HepG2 (cell line): ENCODE measurements at regions not wholly inside any gene's neighbourhood (a gene's known extent, or its start where the extent isn't known, plus 50 kb on each side); places are given as distances from the start of the nearest gene placed in this dataset.

ENCODE experiments used
- ATAC-seq: fragments of 200-7000 bp; cut with Tn5 transposase; 3 replicates; pipeline ENCODE4 v1.9.1; 2020; ENCODE audit warnings: mild to moderate bottlenecking, moderate library complexity
- BruUV-seq: library from RNA; stranded (reverse); fragments of 400-500 nt; replicated peaks from 2 replicates; lab custom pipeline; 2021; lab: Mats Ljungman, UMichigan
- CTCF ChIA-PET: fragments of 300-600 bp; formaldehyde crosslinking; extraction: SDS; loops from one replicate; lab custom pipeline; 2021; ENCODE audit warnings: low total read pairs, inconsistent platforms, low intra/inter-chr PET ratio; lab: Yijun Ruan, JAX
- POLR2A ChIA-PET: fragments of 350-600 bp; sonication (Branson Sonifier 250); formaldehyde crosslinking; loops from one replicate; lab custom pipeline; 2020; ENCODE audit warnings: antibody characterized with exemption, inconsistent platforms; lab: Yijun Ruan, JAX
- DNase-seq: peaks from one replicate; pipeline ENCODE4 v3.0.0-alpha.2; 2015; ENCODE audit warnings: low spot score
- FAIRE-seq: peaks from 3 replicates; lab custom pipeline; 2011; peaks lifted over from hg19 to GRCh38; lab: Jason Lieb, UNC
- H2AFZ ChIP-seq: one replicate; pipeline ENCODE4 v1.6.1; 2011; ENCODE audit warnings: low read length, inconsistent platforms
- H3K27ac ChIP-seq: fragments of 300-600 bp; 3 replicates; pipeline ENCODE4 v1.8.0; 2011; ENCODE audit warnings: mixed run types, mild to moderate bottlenecking, mixed read lengths, low read length, inconsistent platforms; ENCODE audit not compliant: insufficient read depth; ENCODE audit errors: extremely low read length
- H3K27me3 ChIP-seq, 2 experiments: fragments of 200-600 bp in 1 of 2; 2 replicates in 1 of 2; 3 replicates in 1 of 2; pipeline versions ENCODE4 v1.6.0 to v1.8.0; 2011; ENCODE audit warnings: low read length in 2 of 2, mild to moderate bottlenecking in 2 of 2, moderate library complexity in 2 of 2, inconsistent platforms in 1 of 2; ENCODE audit not compliant: insufficient read depth in 2 of 2, control insufficient read depth in 1 of 2
- H3K36me3 ChIP-seq, 2 experiments: fragments of 200-600 bp in 1 of 2; replicated peaks in 1 of 2; 2 replicates in 1 of 2; 3 replicates in 1 of 2; pipeline versions ENCODE4 v1.5.1 to v1.8.0; 2011; ENCODE audit warnings: low read length in 2 of 2, inconsistent platforms in 1 of 2; ENCODE audit not compliant: insufficient read depth in 2 of 2, control insufficient read depth in 1 of 2
- H3K4me1 ChIP-seq: 2 replicates; pipeline ENCODE4 v1.5.1; 2012; ENCODE audit warnings: low read length, inconsistent platforms; ENCODE audit not compliant: insufficient read depth
- H3K4me2 ChIP-seq: 2 replicates; pipeline ENCODE4 v1.6.0; 2011; ENCODE audit warnings: low read depth, low read length, inconsistent platforms
- H3K4me3 ChIP-seq, 3 experiments: fragments of 200-600 bp in 1 of 3; sonication (generic), shearing (Covaris generic) in 1 of 3; replicated peaks in 1 of 3; 2 replicates each; pipeline ENCODE4 v1.5.1; 2011 to 2016; ENCODE audit warnings: low read length in 3 of 3, inconsistent platforms in 2 of 3, low read depth in 2 of 3, mild to moderate bottlenecking in 2 of 3, control low read depth in 1 of 3, mixed read lengths in 1 of 3; ENCODE audit not compliant: insufficient read depth in 1 of 3
- H3K79me2 ChIP-seq: one replicate; pipeline ENCODE4 v1.6.1; 2011; ENCODE audit warnings: low read length, inconsistent platforms; ENCODE audit not compliant: insufficient read depth
- H3K9ac ChIP-seq: 2 replicates; pipeline ENCODE4 v1.6.0; 2011; ENCODE audit warnings: mild to moderate bottlenecking, low read depth, low read length, inconsistent platforms; ENCODE audit not compliant: insufficient read depth
- H3K9me3 ChIP-seq: 2 replicates; pipeline ENCODE4 v1.5.1; 2012; ENCODE audit warnings: mild to moderate bottlenecking, low read length
- H4K20me1 ChIP-seq: 2 replicates; pipeline ENCODE4 v1.6.0; 2011; ENCODE audit warnings: inconsistent platforms, mild to moderate bottlenecking, low read length, moderate library complexity; ENCODE audit not compliant: insufficient read depth
- DNMT1 ChIP-seq: sonication (generic); formaldehyde crosslinking; IDR thresholded peaks from 2 replicates; pipeline ENCODE4 v1.5.1; 2020; ENCODE audit warnings: mild to moderate bottlenecking, missing genetic modification reagents
- FOXJ3 ChIP-seq: sonication (generic); formaldehyde crosslinking; IDR thresholded peaks from 2 replicates; pipeline ENCODE4 v1.4.0; 2020; ENCODE audit warnings: missing genetic modification reagents, mild to moderate bottlenecking, borderline replicate concordance
- HMG20B ChIP-seq: conservative IDR thresholded peaks from 2 replicates; pipeline ENCODE4 v1.6.1; 2016; ENCODE audit warnings: missing genetic modification reagents, missing compliant biosample characterization
- RBAK ChIP-seq: sonication (generic); formaldehyde crosslinking; IDR thresholded peaks from 2 replicates; pipeline ENCODE4 v1.5.1; 2020; ENCODE audit warnings: mild to moderate bottlenecking, missing genetic modification reagents
- ZNF780A ChIP-seq: sonication (generic); formaldehyde crosslinking; IDR thresholded peaks from 2 replicates; pipeline ENCODE4 v1.8.0; 2022; ENCODE audit warnings: mild to moderate bottlenecking, missing genetic modification reagents, moderate library complexity
- WGBS: methylation state at CpG from one replicate; pipeline ENCODE4 v1.1.6; 2017; ENCODE audit warnings: low lambda C conversion rate; 5-methylcytosine and 5-hydroxymethylcytosine counted together
- in situ Hi-C: cut with HindIII; loops from 2 replicates; pipeline ENCODE4 v1.10.0; 2017; ENCODE audit warnings: low pct_unique_long_range_greater_than_20kb; ENCODE audit not compliant: extremely low pct_ligation_motif_present
- intact Hi-C: fragments of 100-400 bp; cut with micrococcal nuclease; formaldehyde crosslinking; loops from one replicate; pipeline ENCODE4 v1.10.0; 2022; ENCODE audit not compliant: unreplicated experiment
- TF ChIP-seq, protein P1 (sequence below): sonication (generic); formaldehyde crosslinking; IDR thresholded peaks from 2 replicates; pipeline ENCODE4 v1.4.0; 2020; ENCODE audit warnings: missing genetic modification reagents
- TF ChIP-seq, protein P2 (sequence below): sonication (generic); formaldehyde crosslinking; IDR thresholded peaks from 2 replicates; pipeline ENCODE4 v1.5.0; 2020; ENCODE audit warnings: missing genetic modification reagents, mild to moderate bottlenecking, borderline replicate concordance
- TF ChIP-seq, protein P3 (sequence below): sonication (generic); formaldehyde crosslinking; IDR thresholded peaks from 2 replicates; pipeline ENCODE4 v1.5.0; 2020; ENCODE audit warnings: mild to moderate bottlenecking, missing genetic modification reagents
- TF ChIP-seq, protein P4 (sequence below): sonication (generic); formaldehyde crosslinking; IDR thresholded peaks from 2 replicates; pipeline ENCODE4 v1.4.0; 2020; ENCODE audit warnings: mild to moderate bottlenecking, missing genetic modification reagents
- TF ChIP-seq, protein P5 (sequence below): sonication (generic); formaldehyde crosslinking; conservative IDR thresholded peaks from 2 replicates; pipeline ENCODE4 v1.4.0; 2020; ENCODE audit warnings: missing genetic modification reagents
- TF ChIP-seq, protein P6 (sequence below): sonication (generic); formaldehyde crosslinking; IDR thresholded peaks from 2 replicates; pipeline ENCODE4 v1.4.0; 2020; ENCODE audit warnings: mild to moderate bottlenecking, missing genetic modification reagents

DNA sequence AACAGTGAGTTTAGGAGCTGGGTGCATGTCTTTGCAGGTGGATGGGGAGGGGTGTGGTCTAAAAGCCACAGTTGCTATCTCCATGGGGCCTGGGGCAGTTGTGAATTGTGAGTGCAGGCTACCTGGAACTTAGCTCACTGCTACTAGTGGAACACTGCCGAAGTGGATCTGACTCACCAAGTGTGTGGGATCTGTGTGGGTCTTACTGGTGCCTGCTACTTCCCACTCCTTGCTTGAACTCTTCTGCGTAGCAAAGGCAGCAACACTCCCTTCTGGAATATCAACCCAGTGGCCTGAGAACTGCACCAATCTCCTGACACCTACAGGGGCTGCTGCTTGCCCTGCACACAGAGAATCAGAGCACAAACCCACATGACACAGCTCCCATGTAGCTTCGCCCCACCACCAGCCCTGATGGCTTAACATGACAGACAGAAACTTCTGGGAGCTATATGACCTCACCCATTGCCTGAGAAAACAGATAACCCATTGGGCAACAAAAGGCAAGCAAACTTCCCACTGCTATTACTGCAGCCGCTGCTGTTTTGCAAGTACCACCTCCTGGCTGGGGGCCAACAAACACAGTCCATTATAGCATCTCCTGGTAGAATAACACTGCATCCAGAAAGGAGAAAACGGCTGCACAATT, 455.1 kb upstream of the DDX18 start (continued):
- TF ChIP-seq, protein P1, sequence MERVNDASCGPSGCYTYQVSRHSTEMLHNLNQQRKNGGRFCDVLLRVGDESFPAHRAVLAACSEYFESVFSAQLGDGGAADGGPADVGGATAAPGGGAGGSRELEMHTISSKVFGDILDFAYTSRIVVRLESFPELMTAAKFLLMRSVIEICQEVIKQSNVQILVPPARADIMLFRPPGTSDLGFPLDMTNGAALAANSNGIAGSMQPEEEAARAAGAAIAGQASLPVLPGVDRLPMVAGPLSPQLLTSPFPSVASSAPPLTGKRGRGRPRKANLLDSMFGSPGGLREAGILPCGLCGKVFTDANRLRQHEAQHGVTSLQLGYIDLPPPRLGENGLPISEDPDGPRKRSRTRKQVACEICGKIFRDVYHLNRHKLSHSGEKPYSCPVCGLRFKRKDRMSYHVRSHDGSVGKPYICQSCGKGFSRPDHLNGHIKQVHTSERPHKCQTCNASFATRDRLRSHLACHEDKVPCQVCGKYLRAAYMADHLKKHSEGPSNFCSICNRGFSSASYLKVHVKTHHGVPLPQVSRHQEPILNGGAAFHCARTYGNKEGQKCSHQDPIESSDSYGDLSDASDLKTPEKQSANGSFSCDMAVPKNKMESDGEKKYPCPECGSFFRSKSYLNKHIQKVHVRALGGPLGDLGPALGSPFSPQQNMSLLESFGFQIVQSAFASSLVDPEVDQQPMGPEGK (CRISPR knock-in tag): no peak

DNA sequence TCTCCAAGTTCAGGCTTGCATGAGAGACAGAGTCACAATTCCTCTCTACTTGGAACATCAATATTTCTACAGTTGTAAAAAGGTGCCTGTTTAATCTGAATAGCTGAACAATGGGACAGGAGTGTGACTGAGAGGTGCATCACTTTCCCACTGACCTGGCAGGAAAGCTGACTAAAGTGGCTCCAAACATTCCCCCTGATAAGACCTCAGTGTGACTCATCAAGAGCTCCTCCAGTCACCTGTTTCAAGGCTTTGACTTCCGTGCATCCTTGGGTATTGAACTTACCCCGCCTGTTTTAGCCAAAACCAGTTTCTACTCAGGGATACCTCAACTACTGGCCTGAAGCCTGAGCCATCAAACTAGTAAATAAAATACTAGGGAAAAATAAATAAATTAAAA, 453.9 kb upstream of the DDX18 start:
- no peak overlapping the region for H3K9ac ChIP-seq
- H3K27me3 ChIP-seq: no peaks in the 10 kb centered on the region
- H2AFZ ChIP-seq: no peak overlapping the region
- no peaks in the 10 kb centered on the region for H3K36me3 ChIP-seq
- peaks cover 51% of the 10 kb centered on the region for H3K9me3 ChIP-seq
- no peak overlapping the region for H3K4me2 ChIP-seq
- POLR2A ChIA-PET: no interaction called here
- FAIRE-seq: no peak
- no TSS peak for BruUV-seq
- no peak overlapping the region for H3K27ac ChIP-seq
- in situ Hi-C loops (no loop called here), intact Hi-C loops (no loop called here)
- 0% methylated on average over 2 of the region's 2 CpGs for WGBS
- no peak for DNase-seq
- no peak for ATAC-seq
- no peaks in the 10 kb centered on the region for H3K79me2 ChIP-seq
- H3K4me3 ChIP-seq: no peak overlapping the region
- no peaks in the 10 kb centered on the region for H3K4me1 ChIP-seq
- CTCF ChIA-PET: no interaction called here
- H4K20me1 ChIP-seq: no peaks in the 10 kb centered on the region
- TF ChIP-seq FOXJ3 (CRISPR knock-in tag) (no peak), HMG20B (CRISPR knock-in tag) (no peak), ZNF780A (CRISPR knock-in tag) (no peak), DNMT1 (CRISPR knock-in tag) (no peak), RBAK (no peak)
- TF ChIP-seq, protein P2, sequence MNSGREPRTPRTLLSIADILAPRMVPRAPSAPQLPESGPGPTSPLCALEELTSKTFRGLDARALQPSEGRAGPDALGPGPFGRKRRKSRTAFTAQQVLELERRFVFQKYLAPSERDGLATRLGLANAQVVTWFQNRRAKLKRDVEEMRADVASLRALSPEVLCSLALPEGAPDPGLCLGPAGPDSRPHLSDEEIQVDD (CRISPR knock-in tag): no peak
- TF ChIP-seq, protein P3, sequence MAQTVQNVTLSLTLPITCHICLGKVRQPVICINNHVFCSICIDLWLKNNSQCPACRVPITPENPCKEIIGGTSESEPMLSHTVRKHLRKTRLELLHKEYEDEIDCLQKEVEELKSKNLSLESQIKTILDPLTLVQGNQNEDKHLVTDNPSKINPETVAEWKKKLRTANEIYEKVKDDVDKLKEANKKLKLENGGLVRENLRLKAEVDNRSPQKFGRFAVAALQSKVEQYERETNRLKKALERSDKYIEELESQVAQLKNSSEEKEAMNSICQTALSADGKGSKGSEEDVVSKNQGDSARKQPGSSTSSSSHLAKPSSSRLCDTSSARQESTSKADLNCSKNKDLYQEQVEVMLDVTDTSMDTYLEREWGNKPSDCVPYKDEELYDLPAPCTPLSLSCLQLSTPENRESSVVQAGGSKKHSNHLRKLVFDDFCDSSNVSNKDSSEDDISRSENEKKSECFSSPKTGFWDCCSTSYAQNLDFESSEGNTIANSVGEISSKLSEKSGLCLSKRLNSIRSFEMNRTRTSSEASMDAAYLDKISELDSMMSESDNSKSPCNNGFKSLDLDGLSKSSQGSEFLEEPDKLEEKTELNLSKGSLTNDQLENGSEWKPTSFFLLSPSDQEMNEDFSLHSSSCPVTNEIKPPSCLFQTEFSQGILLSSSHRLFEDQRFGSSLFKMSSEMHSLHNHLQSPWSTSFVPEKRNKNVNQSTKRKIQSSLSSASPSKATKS (CRISPR knock-in tag): no peak
- TF ChIP-seq, protein P4, sequence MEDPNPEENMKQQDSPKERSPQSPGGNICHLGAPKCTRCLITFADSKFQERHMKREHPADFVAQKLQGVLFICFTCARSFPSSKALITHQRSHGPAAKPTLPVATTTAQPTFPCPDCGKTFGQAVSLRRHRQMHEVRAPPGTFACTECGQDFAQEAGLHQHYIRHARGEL: no peak
- TF ChIP-seq, protein P5, sequence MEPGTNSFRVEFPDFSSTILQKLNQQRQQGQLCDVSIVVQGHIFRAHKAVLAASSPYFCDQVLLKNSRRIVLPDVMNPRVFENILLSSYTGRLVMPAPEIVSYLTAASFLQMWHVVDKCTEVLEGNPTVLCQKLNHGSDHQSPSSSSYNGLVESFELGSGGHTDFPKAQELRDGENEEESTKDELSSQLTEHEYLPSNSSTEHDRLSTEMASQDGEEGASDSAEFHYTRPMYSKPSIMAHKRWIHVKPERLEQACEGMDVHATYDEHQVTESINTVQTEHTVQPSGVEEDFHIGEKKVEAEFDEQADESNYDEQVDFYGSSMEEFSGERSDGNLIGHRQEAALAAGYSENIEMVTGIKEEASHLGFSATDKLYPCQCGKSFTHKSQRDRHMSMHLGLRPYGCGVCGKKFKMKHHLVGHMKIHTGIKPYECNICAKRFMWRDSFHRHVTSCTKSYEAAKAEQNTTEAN (CRISPR knock-in tag): no peak
- TF ChIP-seq, protein P6, sequence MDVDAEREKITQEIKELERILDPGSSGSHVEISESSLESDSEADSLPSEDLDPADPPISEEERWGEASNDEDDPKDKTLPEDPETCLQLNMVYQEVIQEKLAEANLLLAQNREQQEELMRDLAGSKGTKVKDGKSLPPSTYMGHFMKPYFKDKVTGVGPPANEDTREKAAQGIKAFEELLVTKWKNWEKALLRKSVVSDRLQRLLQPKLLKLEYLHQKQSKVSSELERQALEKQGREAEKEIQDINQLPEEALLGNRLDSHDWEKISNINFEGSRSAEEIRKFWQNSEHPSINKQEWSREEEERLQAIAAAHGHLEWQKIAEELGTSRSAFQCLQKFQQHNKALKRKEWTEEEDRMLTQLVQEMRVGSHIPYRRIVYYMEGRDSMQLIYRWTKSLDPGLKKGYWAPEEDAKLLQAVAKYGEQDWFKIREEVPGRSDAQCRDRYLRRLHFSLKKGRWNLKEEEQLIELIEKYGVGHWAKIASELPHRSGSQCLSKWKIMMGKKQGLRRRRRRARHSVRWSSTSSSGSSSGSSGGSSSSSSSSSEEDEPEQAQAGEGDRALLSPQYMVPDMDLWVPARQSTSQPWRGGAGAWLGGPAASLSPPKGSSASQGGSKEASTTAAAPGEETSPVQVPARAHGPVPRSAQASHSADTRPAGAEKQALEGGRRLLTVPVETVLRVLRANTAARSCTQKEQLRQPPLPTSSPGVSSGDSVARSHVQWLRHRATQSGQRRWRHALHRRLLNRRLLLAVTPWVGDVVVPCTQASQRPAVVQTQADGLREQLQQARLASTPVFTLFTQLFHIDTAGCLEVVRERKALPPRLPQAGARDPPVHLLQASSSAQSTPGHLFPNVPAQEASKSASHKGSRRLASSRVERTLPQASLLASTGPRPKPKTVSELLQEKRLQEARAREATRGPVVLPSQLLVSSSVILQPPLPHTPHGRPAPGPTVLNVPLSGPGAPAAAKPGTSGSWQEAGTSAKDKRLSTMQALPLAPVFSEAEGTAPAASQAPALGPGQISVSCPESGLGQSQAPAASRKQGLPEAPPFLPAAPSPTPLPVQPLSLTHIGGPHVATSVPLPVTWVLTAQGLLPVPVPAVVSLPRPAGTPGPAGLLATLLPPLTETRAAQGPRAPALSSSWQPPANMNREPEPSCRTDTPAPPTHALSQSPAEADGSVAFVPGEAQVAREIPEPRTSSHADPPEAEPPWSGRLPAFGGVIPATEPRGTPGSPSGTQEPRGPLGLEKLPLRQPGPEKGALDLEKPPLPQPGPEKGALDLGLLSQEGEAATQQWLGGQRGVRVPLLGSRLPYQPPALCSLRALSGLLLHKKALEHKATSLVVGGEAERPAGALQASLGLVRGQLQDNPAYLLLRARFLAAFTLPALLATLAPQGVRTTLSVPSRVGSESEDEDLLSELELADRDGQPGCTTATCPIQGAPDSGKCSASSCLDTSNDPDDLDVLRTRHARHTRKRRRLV (CRISPR knock-in tag): no peak
